RWPE2 (cell line): ENCODE measurements at regions not wholly inside any gene's neighbourhood (a gene's known extent, or its start where the extent isn't known, plus 50 kb on each side); places are given as distances from the start of the nearest gene placed in this dataset.

Experiments used
- ATAC-seq: fragments of 200-7000 bp; cut with Tn5 transposase; 3 replicates; pipeline ENCODE4 v1.9.1; 2021; ENCODE audit warnings: low read depth
- DNase-seq: peaks from one replicate; pipeline ENCODE4 v3.0.0-alpha.2; 2020; ENCODE audit warnings: low spot score
- H3K27ac ChIP-seq: fragments of 450-650 bp; 2 replicates; pipeline ENCODE4 v1.5.1; 2017; ENCODE audit warnings: mild to moderate bottlenecking; ENCODE audit not compliant: poor library complexity, severe bottlenecking
- H3K27me3 ChIP-seq: fragments of 250-450 bp; sonication (Bioruptor Pico); 2 replicates; pipeline ENCODE4 v1.5.1; 2021; ENCODE audit warnings: mild to moderate bottlenecking, moderate library complexity; ENCODE audit not compliant: insufficient read depth, poor library complexity, severe bottlenecking
- H3K36me3 ChIP-seq: fragments of 250-450 bp; sonication (Bioruptor Pico); 2 replicates; pipeline ENCODE4 v1.5.1; 2020; ENCODE audit warnings: low read depth, mild to moderate bottlenecking, moderate library complexity
- H3K4me1 ChIP-seq: fragments of 250-450 bp; sonication (Bioruptor Pico); 2 replicates; pipeline ENCODE4 v1.5.1; 2021; ENCODE audit warnings: mild to moderate bottlenecking, moderate library complexity; ENCODE audit not compliant: insufficient read depth, poor library complexity, severe bottlenecking
- H3K4me3 ChIP-seq: fragments of 250-450 bp; sonication (Bioruptor Pico); 2 replicates; pipeline ENCODE4 v1.5.1; 2021; ENCODE audit warnings: mild to moderate bottlenecking, moderate library complexity; ENCODE audit not compliant: severe bottlenecking
- H3K9me3 ChIP-seq: fragments of 250-450 bp; sonication (Bioruptor Pico); 2 replicates; pipeline ENCODE4 v1.5.1; 2021; ENCODE audit warnings: mild to moderate bottlenecking, moderate library complexity; ENCODE audit not compliant: severe bottlenecking
- CTCF ChIP-seq: fragments of 450-650 bp; IDR thresholded peaks from one replicate; pipeline ENCODE4 v1.5.1; 2017; ENCODE audit warnings: mild to moderate bottlenecking, moderate library complexity; ENCODE audit not compliant: poor library complexity, severe bottlenecking

DNA sequence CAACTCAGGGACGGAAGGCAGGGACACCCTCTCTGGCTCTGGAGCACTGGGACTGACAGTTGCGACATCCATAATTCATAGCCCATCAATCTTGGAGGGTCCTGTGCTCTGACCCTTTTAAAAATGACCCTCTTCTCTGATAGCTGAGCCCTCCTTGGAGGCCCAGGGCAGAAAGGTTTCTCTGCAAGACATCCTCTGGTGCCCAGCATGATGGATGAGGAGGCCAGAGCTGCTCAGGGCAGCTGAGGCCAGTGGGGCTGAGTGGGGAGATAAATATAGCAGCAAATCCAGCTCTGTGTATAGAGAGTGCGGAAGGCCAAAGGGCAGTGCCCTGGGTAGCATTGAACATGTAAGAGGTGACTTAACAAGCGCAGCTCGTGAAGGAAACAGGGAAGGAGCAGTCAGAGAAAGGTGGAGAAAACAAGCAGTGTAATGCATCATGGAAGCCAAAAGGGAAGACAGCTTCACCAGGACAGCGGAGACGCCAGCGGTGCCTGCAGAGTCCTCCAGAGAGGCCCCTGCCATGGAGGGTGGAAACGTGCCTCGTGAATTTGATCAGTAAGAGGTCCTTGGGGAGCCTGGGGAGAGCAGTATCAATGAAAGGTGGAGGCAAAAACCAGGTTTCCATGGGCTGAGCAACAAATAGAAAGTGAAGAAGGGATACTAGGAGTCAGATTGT, 50.4 kb upstream of the FMOD start:
- Histone ChIP-seq H3K4me3 (no peak overlapping the region), H3K9me3 (no peaks in the 10 kb centered on the region), H3K4me1 (no peaks in the 10 kb centered on the region), H3K27me3 (no peaks in the 10 kb centered on the region), H3K36me3 (no peaks in the 10 kb centered on the region), H3K27ac (no peak overlapping the region)
- DNase-seq (no peak), ATAC-seq (no peak)
- no peak for TF ChIP-seq CTCF

DNA sequence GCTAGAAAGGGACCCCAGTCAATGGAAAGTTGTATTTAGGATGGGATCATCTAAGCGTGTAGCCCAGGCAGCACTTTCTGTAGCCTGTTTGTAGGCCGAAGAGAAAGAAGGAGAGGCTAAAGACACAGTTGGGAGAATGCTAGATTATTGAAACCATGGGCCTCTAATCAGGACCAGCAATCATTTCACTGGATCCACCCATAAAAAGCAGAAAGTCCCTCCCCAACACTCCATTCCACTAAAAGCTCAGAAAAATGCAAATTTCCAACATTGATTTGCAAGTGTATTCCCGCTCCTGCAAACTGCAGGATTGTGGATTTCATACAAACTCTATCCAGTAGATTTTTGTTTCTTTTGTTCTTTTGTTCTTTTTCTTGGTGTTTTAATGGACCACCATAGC, 51.2 kb upstream of the FMOD start:
- ATAC-seq (no peak), DNase-seq (no peak)
- Histone ChIP-seq H3K4me1 (no peaks in the 10 kb centered on the region), H3K27ac (no peak overlapping the region), H3K36me3 (no peaks in the 10 kb centered on the region), H3K4me3 (no peak overlapping the region), H3K27me3 (no peaks in the 10 kb centered on the region), H3K9me3 (no peaks in the 10 kb centered on the region)
- TF ChIP-seq CTCF: no peak

DNA sequence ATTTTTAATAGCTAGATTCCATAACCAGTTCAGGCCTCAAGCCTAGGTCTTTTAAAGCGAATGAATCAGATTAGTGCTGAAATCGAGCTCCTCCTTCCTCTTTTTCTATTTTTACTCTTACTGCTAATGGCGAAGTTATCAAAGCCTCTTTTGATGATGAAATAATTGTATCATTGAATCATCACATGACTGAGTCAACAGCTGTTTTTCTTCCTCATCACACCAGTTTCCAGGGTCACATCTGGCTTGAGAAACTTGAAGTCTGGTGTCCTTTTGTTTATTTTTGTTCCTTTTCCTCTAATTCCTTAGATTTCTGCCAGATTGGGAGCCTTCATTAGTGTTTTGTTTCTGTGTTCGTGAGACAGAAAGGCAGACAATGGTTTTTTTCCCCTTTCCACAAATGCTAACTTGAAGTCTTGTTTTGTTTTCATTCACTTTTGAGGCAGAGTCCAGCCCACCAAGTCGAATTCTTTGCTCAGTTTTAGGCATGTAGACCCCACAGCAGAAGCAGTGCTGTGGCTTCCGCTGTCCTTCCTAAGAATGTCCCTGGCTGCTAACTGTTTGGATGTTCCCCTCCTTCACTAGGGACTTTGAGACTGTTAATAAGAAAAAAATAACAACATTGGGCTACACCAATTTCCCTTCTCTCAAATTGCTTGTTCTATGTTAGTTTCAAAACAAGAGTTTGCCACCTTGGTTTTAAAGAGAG, 51.9 kb upstream of the FMOD start:
- no peak for DNase-seq
- Histone ChIP-seq H3K36me3 (no peaks in the 10 kb centered on the region), H3K4me1 (no peaks in the 10 kb centered on the region), H3K27me3 (no peaks in the 10 kb centered on the region), H3K9me3 (no peaks in the 10 kb centered on the region), H3K4me3 (no peak overlapping the region), H3K27ac (no peak overlapping the region)
- TF ChIP-seq CTCF: no peak
- peak; percentile 35; the same call in 1 of the 3 replicates for ATAC-seq

DNA sequence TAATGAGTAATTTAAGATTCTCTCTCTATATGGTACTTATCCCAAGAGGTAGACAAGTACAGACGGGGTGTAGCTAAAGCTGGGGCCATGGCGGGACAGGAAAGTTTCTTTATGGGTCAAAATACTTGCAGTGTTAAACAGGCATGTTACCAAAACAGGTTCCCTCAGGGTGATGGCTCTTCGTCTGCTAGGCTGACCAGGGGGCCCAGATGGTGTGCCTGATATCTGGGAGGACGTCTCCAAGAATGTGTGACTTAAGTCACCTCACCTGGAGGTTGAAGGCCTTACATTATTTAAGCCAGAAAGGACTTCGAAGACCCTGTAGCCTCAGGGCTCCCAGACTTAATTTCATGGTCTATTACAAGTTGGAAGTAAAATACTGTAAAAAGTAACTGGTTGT, 52.7 kb upstream of the FMOD start:
- Histone ChIP-seq H3K9me3 (no peaks in the 10 kb centered on the region), H3K4me1 (peaks cover 3% of the 10 kb centered on the region), H3K27ac (no peak overlapping the region), H3K4me3 (no peak overlapping the region), H3K36me3 (no peaks in the 10 kb centered on the region), H3K27me3 (no peaks in the 10 kb centered on the region)
- TF ChIP-seq CTCF: no peak
- DNase-seq: no peak
- ATAC-seq: no peak

GRCh38 chr1:203404546-203404945, 53.6 kb upstream of the FMOD start:
- H3K9me3 ChIP-seq: no peaks in the 10 kb centered on the region
- H3K4me3 ChIP-seq: no peak overlapping the region
- H3K36me3 ChIP-seq: no peaks in the 10 kb centered on the region
- H3K27ac ChIP-seq: no peak overlapping the region
- ATAC-seq (no peak), DNase-seq (no peak)
- H3K4me1 ChIP-seq: peaks cover 3% of the 10 kb centered on the region
- TF ChIP-seq CTCF: no peak
- no peaks in the 10 kb centered on the region for H3K27me3 ChIP-seq
